ENCODE measurements at regions not wholly inside any gene's neighbourhood (a gene's known extent, or its start where the extent isn't known, plus 50 kb on each side); places are given as distances from the start of the nearest gene placed in this dataset.
"Not testable (repeated sequence)": the region's sequence is repeated elsewhere in the genome, so short reads cannot be mapped to it uniquely, and the experiment has no call there.

DNA sequence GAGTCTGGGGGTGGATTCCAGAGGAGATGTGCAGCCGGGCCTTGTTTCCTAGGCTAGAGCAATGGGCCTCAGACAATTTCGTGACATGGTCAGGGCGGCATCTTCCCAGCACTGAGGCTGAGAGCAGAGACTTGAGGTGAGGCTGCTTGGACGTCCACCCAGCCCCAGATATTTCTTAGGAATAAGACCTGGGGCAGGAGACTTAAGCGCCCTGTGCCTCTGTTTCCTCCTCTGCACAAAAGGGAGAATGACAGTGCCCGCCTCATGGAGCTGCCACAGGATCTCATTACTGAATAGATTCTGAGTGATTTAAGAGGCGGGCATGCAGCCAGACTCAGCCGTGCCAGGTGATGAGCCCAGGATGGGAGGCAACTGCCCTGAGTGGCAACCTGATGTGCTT lies 297.9 kb upstream of the SFSWAP start:
- no peaks in the 10 kb centered on the region for H3K9me3 ChIP-seq (ENCODE audit: severe bottlenecking)
- no peak overlapping the region for H3K27ac ChIP-seq
- TF ChIP-seq, protein P1, sequence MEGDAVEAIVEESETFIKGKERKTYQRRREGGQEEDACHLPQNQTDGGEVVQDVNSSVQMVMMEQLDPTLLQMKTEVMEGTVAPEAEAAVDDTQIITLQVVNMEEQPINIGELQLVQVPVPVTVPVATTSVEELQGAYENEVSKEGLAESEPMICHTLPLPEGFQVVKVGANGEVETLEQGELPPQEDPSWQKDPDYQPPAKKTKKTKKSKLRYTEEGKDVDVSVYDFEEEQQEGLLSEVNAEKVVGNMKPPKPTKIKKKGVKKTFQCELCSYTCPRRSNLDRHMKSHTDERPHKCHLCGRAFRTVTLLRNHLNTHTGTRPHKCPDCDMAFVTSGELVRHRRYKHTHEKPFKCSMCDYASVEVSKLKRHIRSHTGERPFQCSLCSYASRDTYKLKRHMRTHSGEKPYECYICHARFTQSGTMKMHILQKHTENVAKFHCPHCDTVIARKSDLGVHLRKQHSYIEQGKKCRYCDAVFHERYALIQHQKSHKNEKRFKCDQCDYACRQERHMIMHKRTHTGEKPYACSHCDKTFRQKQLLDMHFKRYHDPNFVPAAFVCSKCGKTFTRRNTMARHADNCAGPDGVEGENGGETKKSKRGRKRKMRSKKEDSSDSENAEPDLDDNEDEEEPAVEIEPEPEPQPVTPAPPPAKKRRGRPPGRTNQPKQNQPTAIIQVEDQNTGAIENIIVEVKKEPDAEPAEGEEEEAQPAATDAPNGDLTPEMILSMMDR (IDR thresholded peaks at IDR 0.05; ENCODE audit: low read depth, low read length) = no peak
- no peak overlapping the region for H3K4me3 ChIP-seq (ENCODE audit: low read depth, low read length)
- no peaks in the 10 kb centered on the region for H3K27me3 ChIP-seq (ENCODE audit: insufficient read depth, low read depth, severe bottlenecking)
- no peaks in the 10 kb centered on the region for H3K36me3 ChIP-seq
- no peak for DNase-seq

DNA sequence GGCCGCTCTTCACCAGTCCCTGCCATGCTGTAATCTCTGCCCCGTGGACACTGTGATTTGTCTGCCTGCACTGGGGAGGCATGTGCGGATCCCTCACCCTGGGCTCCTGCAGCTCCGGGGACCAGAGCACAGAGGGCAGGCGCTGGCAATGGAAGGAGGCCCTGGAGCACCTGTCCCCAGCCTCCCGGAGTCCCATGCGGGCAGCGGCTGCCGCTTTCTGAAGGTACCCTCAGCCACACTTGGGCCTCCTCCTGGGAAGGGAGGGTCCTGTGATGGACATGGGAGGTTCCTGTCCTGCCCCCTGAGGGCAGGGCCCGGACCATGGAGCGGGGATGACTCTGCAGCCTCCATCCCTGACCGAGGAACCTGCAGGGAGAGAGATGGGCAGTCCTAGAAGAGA lies 297.4 kb upstream of the SFSWAP start:
- Histone ChIP-seq H3K27ac (no peak overlapping the region), H3K4me3 (ENCODE audit: low read depth, low read length) (no peak overlapping the region), H3K27me3 (ENCODE audit: insufficient read depth, low read depth, severe bottlenecking) (no peaks in the 10 kb centered on the region), H3K36me3 (no peaks in the 10 kb centered on the region), H3K9me3 (ENCODE audit: severe bottlenecking) (no peaks in the 10 kb centered on the region)
- TF ChIP-seq, protein P1 (IDR thresholded peaks at IDR 0.05; ENCODE audit: low read depth, low read length) = no peak
- DNase-seq = no peak

DNA sequence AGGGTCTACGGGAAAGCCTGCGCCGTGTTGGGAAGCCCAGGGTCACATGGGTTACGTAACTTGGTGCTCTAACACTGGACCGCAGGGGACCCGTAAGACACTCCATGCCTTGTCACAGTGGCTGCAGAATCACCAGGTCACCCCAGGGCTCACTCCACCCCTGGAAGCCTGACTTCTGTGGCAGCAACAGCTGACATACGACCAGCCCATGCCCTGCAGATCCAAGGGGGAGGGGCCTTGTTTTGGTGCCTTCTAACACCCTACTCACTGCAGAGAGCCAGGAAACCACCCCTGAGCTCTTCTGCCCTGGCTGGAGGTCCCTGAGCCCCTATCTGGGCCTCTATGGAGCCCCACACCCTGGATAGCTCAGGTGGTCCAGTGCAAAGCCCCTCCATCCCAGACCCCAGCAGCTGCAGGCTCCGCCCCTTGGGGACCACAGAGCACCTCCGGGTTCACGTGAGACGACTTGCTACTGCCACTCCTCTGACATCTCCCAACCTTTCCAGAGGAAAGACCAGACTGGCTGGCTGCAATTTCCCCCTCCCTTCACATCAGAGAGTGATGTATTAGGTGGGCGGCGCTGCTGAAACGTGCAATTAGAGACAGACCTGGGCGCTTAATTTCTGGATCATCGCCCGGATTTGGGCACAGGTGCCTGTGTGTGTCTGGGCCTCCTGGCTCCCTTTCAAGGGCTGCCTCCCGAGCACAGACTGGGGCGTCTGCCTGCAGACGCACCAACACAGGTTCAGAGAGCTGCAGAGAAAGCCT lies 296.6 kb upstream of the SFSWAP start:
- not testable (repeated sequence) for H3K9me3 ChIP-seq (ENCODE audit: severe bottlenecking); H3K27me3 ChIP-seq (ENCODE audit: insufficient read depth, low read depth, severe bottlenecking); H3K4me3 ChIP-seq (ENCODE audit: low read depth, low read length); H3K36me3 ChIP-seq; H3K27ac ChIP-seq; DNase-seq

DNA sequence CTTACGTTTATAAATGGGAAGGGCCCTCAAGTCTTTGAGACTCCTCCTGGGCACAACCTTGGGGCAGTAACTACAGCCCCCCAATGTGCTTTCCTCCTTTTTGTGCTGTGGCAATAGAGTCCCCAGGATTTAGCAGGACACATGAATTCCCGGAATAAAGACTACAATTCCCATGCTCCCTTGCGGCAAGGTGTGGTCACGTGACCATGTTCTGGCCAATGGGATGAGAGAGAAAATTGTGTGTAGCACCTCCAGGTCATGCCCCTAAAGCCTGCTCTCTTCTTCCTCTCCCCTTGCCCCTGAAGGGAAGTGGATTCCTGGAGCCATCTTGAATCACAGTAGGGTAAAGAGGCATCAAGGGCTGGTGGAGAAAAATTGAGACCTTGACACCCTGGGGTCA lies 295.1 kb upstream of the SFSWAP start:
- peak; percentile 27 for DNase-seq
- H3K36me3 ChIP-seq = no peaks in the 10 kb centered on the region
- H3K27me3 ChIP-seq (ENCODE audit: insufficient read depth, low read depth, severe bottlenecking) = no peaks in the 10 kb centered on the region

DNA sequence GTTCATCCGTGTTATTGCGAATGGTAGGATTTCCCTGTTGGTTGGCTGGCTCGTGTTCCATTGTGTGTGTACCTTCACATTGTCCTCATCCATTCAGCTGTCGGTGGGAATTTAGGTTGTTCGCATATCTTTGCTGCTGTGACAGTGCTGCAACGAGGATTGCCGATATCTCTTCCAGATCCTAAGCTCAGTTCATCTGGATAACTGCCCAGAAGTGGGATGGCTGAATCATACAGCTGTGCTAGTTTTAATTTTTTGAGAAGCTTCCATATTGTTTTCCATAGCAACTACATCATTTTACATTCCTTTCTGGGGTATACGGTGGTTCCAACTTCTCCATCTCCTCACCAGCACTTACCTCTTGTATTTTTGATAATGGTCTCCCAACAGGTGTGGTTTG lies 292.8 kb upstream of the SFSWAP start:
- H3K36me3 ChIP-seq = no peaks in the 10 kb centered on the region
- no peaks in the 10 kb centered on the region for H3K9me3 ChIP-seq (ENCODE audit: severe bottlenecking)
- H3K27ac ChIP-seq = no peak overlapping the region
- no peaks in the 10 kb centered on the region for H3K27me3 ChIP-seq (ENCODE audit: insufficient read depth, low read depth, severe bottlenecking)
- no peak for DNase-seq
- TF ChIP-seq, protein P1 (IDR thresholded peaks at IDR 0.05; ENCODE audit: low read depth, low read length) = no peak
- H3K4me3 ChIP-seq (ENCODE audit: low read depth, low read length) = no peak overlapping the region

More for the DNA sequence above, 295.1 kb upstream of the SFSWAP start:
- Histone ChIP-seq H3K27ac (no peak overlapping the region), H3K4me3 (ENCODE audit: low read depth, low read length) (no peak overlapping the region), H3K9me3 (ENCODE audit: severe bottlenecking) (no peaks in the 10 kb centered on the region)
- TF ChIP-seq, protein P1 (IDR thresholded peaks at IDR 0.05; ENCODE audit: low read depth, low read length) = no peak

DNA sequence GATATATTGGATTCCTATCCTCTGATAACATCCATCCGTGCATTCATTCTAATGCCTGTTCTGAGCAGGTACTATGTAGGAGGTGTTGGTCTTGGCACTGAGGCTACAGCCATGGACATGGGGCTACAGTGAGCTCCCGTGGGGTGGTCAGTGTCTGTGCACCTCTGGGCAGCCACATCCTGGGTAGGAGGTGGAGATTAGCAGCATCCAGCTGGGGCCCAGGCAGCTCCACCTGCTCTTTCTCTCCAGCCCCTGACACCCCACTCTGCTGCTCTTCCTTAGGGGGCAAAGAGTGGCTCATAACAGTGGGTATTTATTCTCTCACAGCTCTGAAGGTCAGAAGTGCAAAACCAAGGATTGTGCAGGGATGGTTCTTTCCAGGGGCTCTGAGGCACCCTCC lies 292.0 kb upstream of the SFSWAP start:
- no peaks in the 10 kb centered on the region for H3K27me3 ChIP-seq (ENCODE audit: insufficient read depth, low read depth, severe bottlenecking)
- no peaks in the 10 kb centered on the region for H3K36me3 ChIP-seq
- H3K9me3 ChIP-seq (ENCODE audit: severe bottlenecking) = no peaks in the 10 kb centered on the region
- H3K4me3 ChIP-seq (ENCODE audit: low read depth, low read length) = no peak overlapping the region
- DNase-seq = no peak
- H3K27ac ChIP-seq = no peak overlapping the region
- TF ChIP-seq, protein P1 (IDR thresholded peaks at IDR 0.05; ENCODE audit: low read depth, low read length) = no peak
